Mesothelial cell of epicardium (in vitro differentiated cells): ENCODE measurements at regions not wholly inside any gene's neighbourhood (a gene's known extent, or its start where the extent isn't known, plus 50 kb on each side); places are given as distances from the start of the nearest gene placed in this dataset.
"Not testable (repeated sequence)": the region's sequence is repeated elsewhere in the genome, so short reads cannot be mapped to it uniquely, and the experiment has no call there.

Experiments
- DNase-seq, 2 experiments: peaks; one replicate each; pipeline ENCODE4 v3.0.0; 2021; ENCODE audit warnings: low spot score in 2 of 2; ENCODE audit not compliant: unreplicated experiment in 2 of 2
- H3K27ac Mint-ChIP-seq: 2 replicates; pipeline ENCODE4 v1.8.0; 2021; ENCODE audit warnings: mixed read lengths
- H3K27me3 Mint-ChIP-seq: 2 replicates; pipeline ENCODE4 v1.8.0; 2021; ENCODE audit warnings: low read depth, mixed read lengths
- H3K36me3 Mint-ChIP-seq: 2 replicates; pipeline ENCODE4 v1.8.0; 2021; ENCODE audit warnings: mixed read lengths
- H3K4me1 Mint-ChIP-seq: 2 replicates; pipeline ENCODE4 v1.8.0; 2021; ENCODE audit warnings: mixed read lengths
- H3K4me3 Mint-ChIP-seq: 2 replicates; pipeline ENCODE4 v1.8.0; 2021; ENCODE audit warnings: mild to moderate bottlenecking, moderate library complexity, mixed read lengths
- H3K9me3 Mint-ChIP-seq: 2 replicates; pipeline ENCODE4 v1.8.0; 2021; ENCODE audit warnings: mixed read lengths
- CTCF ChIP-seq: fragments of 200-600 bp; sonication (generic); IDR thresholded peaks from one replicate; pipeline ENCODE4 v1.5.0; 2021; ENCODE audit warnings: antibody characterized with exemption; ENCODE audit not compliant: unreplicated experiment

GRCh38 chr6:79403563-79403962, 133.7 kb downstream of the LCA5 start:
- Mint-ChIP-seq H3K4me3 (no peak overlapping the region), H3K27ac (no peak overlapping the region), H3K36me3 (no peaks in the 10 kb centered on the region), H3K4me1 (no peaks in the 10 kb centered on the region), H3K9me3 (peaks cover 4% of the 10 kb centered on the region), H3K27me3 (no peaks in the 10 kb centered on the region)
- TF ChIP-seq CTCF, result no peak
- no peak for DNase-seq

GRCh38 chr6:79403086-79403485, 134.1 kb downstream of the LCA5 start:
- no peak for DNase-seq
- H3K36me3 Mint-ChIP-seq, result no peaks in the 10 kb centered on the region
- H3K4me3 Mint-ChIP-seq, result no peak overlapping the region
- H3K9me3 Mint-ChIP-seq, result peaks cover 8% of the 10 kb centered on the region
- no peaks in the 10 kb centered on the region for H3K4me1 Mint-ChIP-seq
- H3K27me3 Mint-ChIP-seq, result no peaks in the 10 kb centered on the region
- H3K27ac Mint-ChIP-seq, result no peak overlapping the region
- no peak for TF ChIP-seq CTCF

GRCh38 chr6:79399499-79399898, 137.7 kb downstream of the LCA5 start:
- Mint-ChIP-seq H3K27me3 (no peaks in the 10 kb centered on the region), H3K9me3 (peaks cover 4% of the 10 kb centered on the region), H3K4me1 (no peaks in the 10 kb centered on the region), H3K36me3 (no peaks in the 10 kb centered on the region), H3K27ac (no peak overlapping the region), H3K4me3 (no peak overlapping the region)
- no peak for DNase-seq
- no peak for TF ChIP-seq CTCF

GRCh38 chr6:79398617-79399016, 138.6 kb downstream of the LCA5 start:
- DNase-seq, H3K4me3 Mint-ChIP-seq, H3K4me1 Mint-ChIP-seq, H3K27ac Mint-ChIP-seq, H3K27me3 Mint-ChIP-seq, H3K36me3 Mint-ChIP-seq, H3K9me3 Mint-ChIP-seq: not testable (repeated sequence)

GRCh38 chr6:79396625-79397024, 140.6 kb downstream of the LCA5 start:
- Mint-ChIP-seq H3K4me1 (no peaks in the 10 kb centered on the region), H3K36me3 (no peaks in the 10 kb centered on the region), H3K27ac (no peak overlapping the region), H3K27me3 (no peaks in the 10 kb centered on the region), H3K4me3 (no peak overlapping the region), H3K9me3 (peaks cover 11% of the 10 kb centered on the region)
- TF ChIP-seq CTCF, result no peak
- DNase-seq, result no peak

GRCh38 chr6:79394690-79395089, 142.5 kb downstream of the LCA5 start:
- no peak for DNase-seq
- Mint-ChIP-seq H3K4me3 (no peak overlapping the region), H3K27ac (no peak overlapping the region), H3K36me3 (no peaks in the 10 kb centered on the region), H3K4me1 (no peaks in the 10 kb centered on the region), H3K27me3 (no peaks in the 10 kb centered on the region), H3K9me3 (peaks cover 11% of the 10 kb centered on the region)
- no peak for TF ChIP-seq CTCF
